ENCODE measurements at regions not wholly inside any gene's neighbourhood (a gene's known extent, or its start where the extent isn't known, plus 50 kb on each side); places are given as distances from the start of the nearest gene placed in this dataset.

- no peak for TF ChIP-seq POLR2AphosphoS2 (IDR thresholded peaks at IDR 0.05; ENCODE audit: low read depth, low read length)
- TF ChIP-seq SIN3A (IDR thresholded peaks at IDR 0.05; ENCODE audit: low read depth, low read length), result no peak
- TF ChIP-seq RELB (IDR thresholded peaks at IDR 0.05; ENCODE audit: low read depth), result no peak
- no peak for TF ChIP-seq STAT1 (conservative IDR thresholded peaks at IDR 0.05)
- TF ChIP-seq SMAD1 (IDR thresholded peaks at IDR 0.05; ENCODE audit: low read depth, partially characterized antibody), result no peak
- no peak for TF ChIP-seq STAT3 (IDR thresholded peaks at IDR 0.05; ENCODE audit: low read depth, low read length)
Measured at GRCh38 chr16:86660623-86661022, 82.3 kb downstream of the FOXL1 start (continued).

GRCh38 chr16:86661706-86662105 is 83.4 kb downstream of the FOXL1 start:
- CTCF ChIA-PET, result interaction anchor here (1.0 to 1.3 kb wide), 2 partner anchors 97 to 400 kb away, joined by 3 to 4 read pairs; no protein-coding TSS in a partner anchor
- 33% methylated on average over 8 of the region's 8 CpGs for WGBS (ENCODE audit: insufficient coverage, insufficient replicate concordance, low lambda C conversion rate, missing lambda C conversion rate)

More at GRCh38 chr16:86661706-86662105, 83.4 kb downstream of the FOXL1 start:
- ATAC-seq (no peak), FAIRE-seq (no peak), DNase-seq (ENCODE audit: low read depth, low spot score) (no peak)
- BruUV-seq (replicated peaks), result no TSS peak
- H3K36me3 ChIP-seq (ENCODE audit: control insufficient read depth in 2 of 2, insufficient read depth in 2 of 2, low read length in 1 of 2), result no peaks in the 10 kb centered on the region
- H2AFZ ChIP-seq (ENCODE audit: control insufficient read depth, low read depth, low read length), result no peak overlapping the region
- no peaks in the 10 kb centered on the region for H4K20me1 ChIP-seq (ENCODE audit: control insufficient read depth, insufficient read depth)
- H3K79me2 ChIP-seq (ENCODE audit: control insufficient read depth, insufficient read depth, low read length), result no peaks in the 10 kb centered on the region
- no peak overlapping the region for H3K4me2 ChIP-seq (ENCODE audit: control insufficient read depth, insufficient read depth)
- H3K27ac ChIP-seq (ENCODE audit: control insufficient read depth, insufficient read depth), result no peak overlapping the region
- in situ Hi-C loops (cut with MboI), result no loop called here
- H3K4me1 ChIP-seq (ENCODE audit: control insufficient read depth, insufficient read depth, low read length), result peaks cover 4% of the 10 kb centered on the region; the same call in 1 of the 2 replicates
- H3K9ac ChIP-seq (ENCODE audit: control insufficient read depth, insufficient read depth, low read length), result no peak overlapping the region
- no peaks in the 10 kb centered on the region; the same call in 2 of the 3 replicates for H3K9me3 ChIP-seq (replicated peaks; ENCODE audit: control insufficient read depth, insufficient read depth, low read length)
- intact Hi-C loops (cut with micrococcal nuclease; ENCODE audit: unreplicated experiment), result no loop called here
- TF ChIP-seq SKIL (IDR thresholded peaks at IDR 0.05; ENCODE audit: low read depth, poor library complexity, severe bottlenecking), result no peak
- TF ChIP-seq RBBP5 (conservative IDR thresholded peaks at IDR 0.05), result no peak
- no peak for TF ChIP-seq ZNF622 (IDR thresholded peaks at IDR 0.05)
- no peak for TF ChIP-seq ZBTB4 (CRISPR knock-in tag; IDR thresholded peaks at IDR 0.05)
- no peak for TF ChIP-seq NR2F1 (conservative IDR thresholded peaks at IDR 0.05)
- no peak for TF ChIP-seq FOXM1 (IDR thresholded peaks at IDR 0.05; ENCODE audit: low read depth, low read length)
- no peak for TF ChIP-seq RB1 (IDR thresholded peaks at IDR 0.05; ENCODE audit: borderline replicate concordance)
- no peak for TF ChIP-seq BMI1 (IDR thresholded peaks at IDR 0.05; ENCODE audit: borderline replicate concordance)
- TF ChIP-seq FOS (IDR thresholded peaks at IDR 0.05; ENCODE audit: borderline replicate concordance, extremely low read depth, insufficient read length), result no peak
- no peak for TF ChIP-seq JUNB (IDR thresholded peaks at IDR 0.05)
- no peak for TF ChIP-seq TBL1XR1 (IDR thresholded peaks at IDR 0.05; ENCODE audit: low read depth, low read length)
- no peak for TF ChIP-seq MEF2A (IDR thresholded peaks at IDR 0.05; ENCODE audit: insufficient read depth, low read depth, low read length)
- TF ChIP-seq NR2C2 (IDR thresholded peaks at IDR 0.05; ENCODE audit: borderline replicate concordance, control insufficient read depth, insufficient read length, low read depth), result no peak
- no peaks in the 10 kb centered on the region for H3K27me3 ChIP-seq (replicated peaks in 1 of 2; ENCODE audit: control insufficient read depth in 2 of 2, insufficient read depth in 2 of 2, low read length in 1 of 2)
- ChIA-PET SMC1A (ENCODE audit: uncharacterized antibody, unreplicated experiment) (interaction anchor here (0.7 to 0.9 kb wide), 3 partner anchors 16 to 117 kb away, joined by 3 read pairs; no protein-coding TSS in a partner anchor), POLR2A (no interaction called here), RAD21 (ENCODE audit: unreplicated experiment) (no interaction called here)
- no peak overlapping the region for H3K4me3 ChIP-seq
